CD4-positive, alpha-beta T cell (primary cell): ENCODE measurements at regions not wholly inside any gene's neighbourhood (a gene's known extent, or its start where the extent isn't known, plus 50 kb on each side); places are given as distances from the start of the nearest gene placed in this dataset.

Source experiments
- ATAC-seq: fragments of 200-7000 bp; cut with Tn5 transposase; one replicate; pipeline ENCODE4 v1.10.0; 2022; ENCODE audit warnings: mild to moderate bottlenecking; ENCODE audit not compliant: poor library complexity
- CTCF ChIA-PET: fragments of 350-600 bp; sonication (Branson Sonifier 250); formaldehyde crosslinking; loops from one replicate; lab custom pipeline; 2021; ENCODE audit warnings: antibody characterized with exemption, inconsistent platforms; lab: Charles Lee
- POLR2A ChIA-PET: fragments of 350-600 bp; sonication (Branson Sonifier 250); formaldehyde crosslinking; loops from one replicate; lab custom pipeline; 2021; ENCODE audit warnings: antibody characterized with exemption, inconsistent platforms; lab: Charles Lee
- DNase-seq, 14 experiments: peaks; one replicate each; pipeline ENCODE4 v3.0.0-alpha.2; 2013 to 2020; ENCODE audit warnings: mixed read lengths in 2 of 14
- H3K27ac ChIP-seq, 2 donors: one replicate each; pipeline versions ENCODE4 v1.5.1 to v1.7.0; 2013; ENCODE audit warnings: low read length in 2 of 2, low read depth in 1 of 2, mild to moderate bottlenecking in 1 of 2
- H3K27me3 ChIP-seq, 2 experiments: 1 replicate in 1 of 2; 2 replicates in 1 of 2; pipeline versions ENCODE4 v1.6.1 to v1.7.0; 2013; ENCODE audit warnings: low read length in 2 of 2, control low read depth in 1 of 2, mild to moderate bottlenecking in 1 of 2, moderate library complexity in 1 of 2; ENCODE audit not compliant: insufficient read depth in 2 of 2, control insufficient read depth in 1 of 2
- H3K36me3 ChIP-seq: one replicate; pipeline ENCODE4 v1.6.1; 2013; ENCODE audit warnings: low read length, control low read depth; ENCODE audit not compliant: insufficient read depth
- H3K4me1 ChIP-seq: one replicate; pipeline ENCODE4 v1.6.1; 2013; ENCODE audit warnings: low read length, control low read depth; ENCODE audit not compliant: insufficient read depth
- H3K4me3 ChIP-seq: one replicate; pipeline ENCODE4 v1.5.1; 2013; ENCODE audit warnings: mild to moderate bottlenecking, low read length, moderate library complexity
- H3K9me3 ChIP-seq, 2 experiments: 1 replicate in 1 of 2; 2 replicates in 1 of 2; pipeline versions ENCODE4 v1.6.1 to v1.7.0; 2013; ENCODE audit warnings: low read length in 2 of 2, mild to moderate bottlenecking in 2 of 2, control low read depth in 1 of 2, moderate library complexity in 1 of 2; ENCODE audit not compliant: control insufficient read depth in 1 of 2, insufficient read depth in 1 of 2
- H3K27ac Mint-ChIP-seq: one replicate; pipeline ENCODE4 v1.8.0; 2020; ENCODE audit warnings: mixed read lengths
- H3K27me3 Mint-ChIP-seq: one replicate; pipeline ENCODE4 v1.8.0; 2021; ENCODE audit warnings: mixed read lengths
- H3K36me3 Mint-ChIP-seq: one replicate; pipeline ENCODE4 v1.8.0; 2021; ENCODE audit warnings: low read depth, mixed read lengths
- H3K4me1 Mint-ChIP-seq: one replicate; pipeline ENCODE4 v1.8.0; 2021; ENCODE audit warnings: low read depth, mixed read lengths
- H3K4me3 Mint-ChIP-seq: one replicate; pipeline ENCODE4 v1.8.0; 2020; ENCODE audit warnings: mild to moderate bottlenecking, mixed read lengths
- H3K9me3 Mint-ChIP-seq: one replicate; pipeline ENCODE4 v1.8.0; 2020; ENCODE audit warnings: mixed read lengths
- intact Hi-C, 2 experiments: fragments of 100-400 bp; cut with DNase I in 1 of 2; cut with micrococcal nuclease in 1 of 2; formaldehyde crosslinking; loops; one replicate each; pipeline versions ENCODE4 v1.15.1 to v1.9.0; 2023 to 2025; cut with DNase I, micrococcal nuclease
- TF ChIP-seq, protein P1 (sequence below): fragments of 200-600 bp; IDR thresholded peaks from one replicate; pipeline ENCODE4 v1.8.0; 2022; ENCODE audit warnings: antibody characterized with exemption, mild to moderate bottlenecking

DNA sequence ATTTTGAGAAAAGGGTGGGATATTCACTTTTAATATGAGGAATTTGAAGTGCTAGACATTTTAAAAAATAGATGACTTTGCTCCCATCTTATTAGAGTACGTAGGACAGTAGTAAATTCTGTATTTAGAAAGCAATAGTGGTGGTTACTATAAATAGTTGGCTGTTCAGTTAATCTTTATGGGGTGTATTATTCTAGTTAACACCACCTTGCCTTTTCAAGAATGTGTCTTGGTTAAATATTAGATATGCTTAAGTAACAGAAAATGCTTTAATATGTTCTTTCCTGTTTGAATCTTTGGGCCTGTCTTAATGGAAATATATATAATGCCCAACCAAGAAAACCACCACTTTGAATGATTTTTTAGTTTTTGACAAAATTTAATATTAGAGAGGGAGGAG lies 608.7 kb upstream of the FAM174A start:
- intact Hi-C loops, result no loop called here
- Histone ChIP-seq H3K27ac (no peak overlapping the region), H3K36me3 (no peaks in the 10 kb centered on the region), H3K4me3 (no peak overlapping the region), H3K27me3 (no peaks in the 10 kb centered on the region), H3K9me3 (peaks cover 0 to 21% of the 10 kb centered on the region in 2 experiments), H3K4me1 (no peaks in the 10 kb centered on the region)
- POLR2A ChIA-PET, result no interaction called here
- no peaks in the 10 kb centered on the region for H3K4me1 Mint-ChIP-seq
- H3K27ac Mint-ChIP-seq, result no peak overlapping the region
- TF ChIP-seq, protein P1, sequence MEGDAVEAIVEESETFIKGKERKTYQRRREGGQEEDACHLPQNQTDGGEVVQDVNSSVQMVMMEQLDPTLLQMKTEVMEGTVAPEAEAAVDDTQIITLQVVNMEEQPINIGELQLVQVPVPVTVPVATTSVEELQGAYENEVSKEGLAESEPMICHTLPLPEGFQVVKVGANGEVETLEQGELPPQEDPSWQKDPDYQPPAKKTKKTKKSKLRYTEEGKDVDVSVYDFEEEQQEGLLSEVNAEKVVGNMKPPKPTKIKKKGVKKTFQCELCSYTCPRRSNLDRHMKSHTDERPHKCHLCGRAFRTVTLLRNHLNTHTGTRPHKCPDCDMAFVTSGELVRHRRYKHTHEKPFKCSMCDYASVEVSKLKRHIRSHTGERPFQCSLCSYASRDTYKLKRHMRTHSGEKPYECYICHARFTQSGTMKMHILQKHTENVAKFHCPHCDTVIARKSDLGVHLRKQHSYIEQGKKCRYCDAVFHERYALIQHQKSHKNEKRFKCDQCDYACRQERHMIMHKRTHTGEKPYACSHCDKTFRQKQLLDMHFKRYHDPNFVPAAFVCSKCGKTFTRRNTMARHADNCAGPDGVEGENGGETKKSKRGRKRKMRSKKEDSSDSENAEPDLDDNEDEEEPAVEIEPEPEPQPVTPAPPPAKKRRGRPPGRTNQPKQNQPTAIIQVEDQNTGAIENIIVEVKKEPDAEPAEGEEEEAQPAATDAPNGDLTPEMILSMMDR, result no peak
- no peaks in the 10 kb centered on the region for H3K9me3 Mint-ChIP-seq
- no peak for DNase-seq
- no peak for ATAC-seq
- H3K27me3 Mint-ChIP-seq, result no peaks in the 10 kb centered on the region
- H3K36me3 Mint-ChIP-seq, result no peaks in the 10 kb centered on the region
- CTCF ChIA-PET, result no interaction called here
- H3K4me3 Mint-ChIP-seq, result no peak overlapping the region

GRCh38 chr5:99922386-99922785 lies 612.8 kb upstream of the FAM174A start:
- intact Hi-C loops, result no loop called here
- CTCF ChIA-PET, result no interaction called here
- H3K4me1 ChIP-seq, result no peaks in the 10 kb centered on the region
- DNase-seq (no peak), ATAC-seq (no peak)
- no peak overlapping the region for H3K27ac Mint-ChIP-seq
- H3K4me3 Mint-ChIP-seq, result no peak overlapping the region
- H3K9me3 Mint-ChIP-seq, result no peaks in the 10 kb centered on the region
- H3K27me3 Mint-ChIP-seq, result no peaks in the 10 kb centered on the region
- H3K4me1 Mint-ChIP-seq, result no peaks in the 10 kb centered on the region
- H3K4me3 ChIP-seq, result no peak overlapping the region
- H3K27ac ChIP-seq, result no peak overlapping the region
- H3K9me3 ChIP-seq, result peaks cover 0 to 3% of the 10 kb centered on the region in 2 experiments
- POLR2A ChIA-PET, result no interaction called here
- TF ChIP-seq, protein P1, result no peak
- no peaks in the 10 kb centered on the region for H3K27me3 ChIP-seq
- H3K36me3 ChIP-seq, result no peaks in the 10 kb centered on the region
- no peaks in the 10 kb centered on the region for H3K36me3 Mint-ChIP-seq

- H3K4me3 Mint-ChIP-seq, result no peak overlapping the region
- Histone ChIP-seq H3K4me3 (no peak overlapping the region), H3K27ac (no peak overlapping the region), H3K27me3 (no peaks in the 10 kb centered on the region), H3K4me1 (no peaks in the 10 kb centered on the region), H3K36me3 (no peaks in the 10 kb centered on the region), H3K9me3 (no peaks in the 10 kb centered on the region)
- no peaks in the 10 kb centered on the region for H3K36me3 Mint-ChIP-seq
- ATAC-seq (no peak), DNase-seq (no peak)
- ChIA-PET POLR2A (no interaction called here), CTCF (no interaction called here)
- intact Hi-C loops, result no loop called here
- no peaks in the 10 kb centered on the region for H3K9me3 Mint-ChIP-seq
- H3K27ac Mint-ChIP-seq, result no peak overlapping the region
- no peaks in the 10 kb centered on the region for H3K27me3 Mint-ChIP-seq
- no peaks in the 10 kb centered on the region for H3K4me1 Mint-ChIP-seq
- TF ChIP-seq, protein P1, result no peak
These were observed 623.2 kb upstream of the FAM174A start for GRCh38 chr5:99911971-99912370.
